Activated CD4-positive, alpha-beta memory T cell treated with anti-CD3 and anti-CD28 coated beads for 36 hours (primary cell): ENCODE measurements at regions not wholly inside any gene's neighbourhood (a gene's known extent, or its start where the extent isn't known, plus 50 kb on each side); places are given as distances from the start of the nearest gene placed in this dataset.
"Not testable (repeated sequence)": the region's sequence is repeated elsewhere in the genome, so short reads cannot be mapped to it uniquely, and the experiment has no call there.

Experiments used
- CTCF ChIA-PET: fragments of 350-600 bp; sonication (Branson Sonifier 250); formaldehyde crosslinking; loops from one replicate; lab custom pipeline; 2021; ENCODE audit warnings: antibody characterized with exemption, inconsistent platforms; lab: Charles Lee
- POLR2A ChIA-PET: fragments of 350-600 bp; sonication (Branson Sonifier 250); formaldehyde crosslinking; loops from one replicate; lab custom pipeline; 2021; ENCODE audit warnings: antibody characterized with exemption; lab: Charles Lee
- DNase-seq: peaks from one replicate; pipeline ENCODE4 v3.0.0-alpha.2; 2020
- H3K27ac Mint-ChIP-seq: one replicate; pipeline ENCODE4 v1.8.0; 2021; ENCODE audit warnings: mixed read lengths
- H3K27me3 Mint-ChIP-seq: one replicate; pipeline ENCODE4 v1.8.0; 2021; ENCODE audit warnings: mixed read lengths
- H3K36me3 Mint-ChIP-seq: one replicate; pipeline ENCODE4 v1.8.0; 2021; ENCODE audit warnings: mixed read lengths
- H3K4me1 Mint-ChIP-seq: one replicate; pipeline ENCODE4 v1.8.0; 2021; ENCODE audit warnings: low read depth, mixed read lengths
- H3K4me3 Mint-ChIP-seq: one replicate; pipeline ENCODE4 v1.8.0; 2021; ENCODE audit warnings: mild to moderate bottlenecking, mixed read lengths
- H3K9me3 Mint-ChIP-seq: one replicate; pipeline ENCODE4 v1.8.0; 2021; ENCODE audit warnings: mixed read lengths
- intact Hi-C: fragments of 100-400 bp; cut with micrococcal nuclease; formaldehyde crosslinking; loops from one replicate; pipeline ENCODE4 v1.15.1; 2023

- Mint-ChIP-seq H3K9me3 (peaks cover 8% of the 10 kb centered on the region), H3K27ac (no peak overlapping the region), H3K4me1 (peaks cover 8% of the 10 kb centered on the region), H3K27me3 (no peaks in the 10 kb centered on the region), H3K36me3 (no peaks in the 10 kb centered on the region), H3K4me3 (no peak overlapping the region)
- POLR2A ChIA-PET, result no interaction called here
- intact Hi-C loops, result no loop called here
- CTCF ChIA-PET, result interaction anchor here (0.5 kb wide), 1 partner anchor 667 kb away, joined by 3 read pairs; no protein-coding TSS in a partner anchor
- peak; percentile 1 for DNase-seq
These were observed 92.0 kb upstream of the CARD11 start for GRCh38 chr7:3135626-3136025.

- no peaks in the 10 kb centered on the region for H3K36me3 Mint-ChIP-seq
- no peak overlapping the region for H3K27ac Mint-ChIP-seq
- ChIA-PET CTCF (no interaction called here), POLR2A (interaction anchor here (0.7 kb wide), 1 partner anchor 73 kb away, joined by 3 read pairs; no protein-coding TSS in a partner anchor)
- no peaks in the 10 kb centered on the region for H3K27me3 Mint-ChIP-seq
- H3K9me3 Mint-ChIP-seq, result no peaks in the 10 kb centered on the region
- peak; percentile 6 for DNase-seq
- intact Hi-C loops, result no loop called here
- H3K4me1 Mint-ChIP-seq, result peaks cover 8% of the 10 kb centered on the region
- no peak overlapping the region for H3K4me3 Mint-ChIP-seq
These were observed 94.5 kb upstream of the CARD11 start for GRCh38 chr7:3138206-3138605.

GRCh38 chr7:3138997-3139396 is 95.3 kb upstream of the CARD11 start:
- Mint-ChIP-seq H3K4me1 (peaks cover 6% of the 10 kb centered on the region), H3K36me3 (no peaks in the 10 kb centered on the region), H3K4me3 (no peak overlapping the region), H3K27ac (no peak overlapping the region), H3K27me3 (no peaks in the 10 kb centered on the region), H3K9me3 (no peaks in the 10 kb centered on the region)
- no peak for DNase-seq
- ChIA-PET CTCF (no interaction called here), POLR2A (no interaction called here)
- intact Hi-C loops, result no loop called here

DNA sequence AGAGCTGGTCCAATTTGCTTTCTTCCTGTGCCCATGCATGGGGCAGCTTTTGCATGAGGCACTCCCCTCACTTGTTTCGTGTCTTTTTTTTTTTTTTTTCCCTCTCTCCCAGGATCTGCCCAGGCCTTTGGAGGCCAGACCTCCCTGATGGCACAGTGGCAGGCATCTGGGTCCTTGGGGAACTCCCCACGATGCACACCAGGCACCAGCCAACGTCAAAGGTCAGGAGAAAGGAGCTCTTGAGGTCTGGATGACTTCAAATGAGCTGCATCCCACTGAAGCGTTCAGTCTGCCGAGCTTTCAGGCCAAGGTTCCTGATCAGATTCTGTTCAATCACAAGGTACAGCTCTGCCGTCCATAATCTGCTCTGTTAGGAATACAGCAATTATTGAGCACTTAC is 97.2 kb upstream of the CARD11 start:
- no peak overlapping the region for H3K4me3 Mint-ChIP-seq
- ChIA-PET CTCF (no interaction called here), POLR2A (no interaction called here)
- intact Hi-C loops, result no loop called here
- peak; percentile 3 for DNase-seq
- no peaks in the 10 kb centered on the region for H3K9me3 Mint-ChIP-seq
- H3K4me1 Mint-ChIP-seq, result no peaks in the 10 kb centered on the region
- no peaks in the 10 kb centered on the region for H3K36me3 Mint-ChIP-seq
- peak overlapping the region; percentile 34 for H3K27ac Mint-ChIP-seq
- no peaks in the 10 kb centered on the region for H3K27me3 Mint-ChIP-seq

DNA sequence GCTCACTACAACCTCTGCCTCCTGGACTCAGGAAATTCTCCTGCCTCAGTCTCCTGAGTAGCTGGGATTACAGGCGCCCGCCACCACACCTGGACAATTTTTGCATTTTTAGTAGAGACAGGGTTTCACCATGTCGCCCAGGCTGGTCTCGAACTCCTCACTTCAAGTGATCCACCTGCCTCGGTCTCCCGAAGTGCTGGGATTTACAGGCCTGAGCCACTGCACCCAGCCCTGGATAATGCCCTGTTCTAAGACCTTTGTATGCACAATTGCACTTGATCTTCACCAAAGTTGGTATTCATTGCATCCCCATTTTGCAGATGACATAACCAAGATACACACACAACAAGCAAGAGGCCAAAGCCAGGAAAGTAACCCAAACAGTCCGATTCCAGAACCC is 97.7 kb upstream of the CARD11 start:
- POLR2A ChIA-PET, result no interaction called here
- H3K9me3 Mint-ChIP-seq, result no peaks in the 10 kb centered on the region
- H3K27me3 Mint-ChIP-seq, result no peaks in the 10 kb centered on the region
- intact Hi-C loops, result no loop called here
- no peak overlapping the region for H3K27ac Mint-ChIP-seq
- CTCF ChIA-PET, result no interaction called here
- no peaks in the 10 kb centered on the region for H3K36me3 Mint-ChIP-seq
- no peaks in the 10 kb centered on the region for H3K4me1 Mint-ChIP-seq
- no peak for DNase-seq
- H3K4me3 Mint-ChIP-seq, result no peak overlapping the region

DNA sequence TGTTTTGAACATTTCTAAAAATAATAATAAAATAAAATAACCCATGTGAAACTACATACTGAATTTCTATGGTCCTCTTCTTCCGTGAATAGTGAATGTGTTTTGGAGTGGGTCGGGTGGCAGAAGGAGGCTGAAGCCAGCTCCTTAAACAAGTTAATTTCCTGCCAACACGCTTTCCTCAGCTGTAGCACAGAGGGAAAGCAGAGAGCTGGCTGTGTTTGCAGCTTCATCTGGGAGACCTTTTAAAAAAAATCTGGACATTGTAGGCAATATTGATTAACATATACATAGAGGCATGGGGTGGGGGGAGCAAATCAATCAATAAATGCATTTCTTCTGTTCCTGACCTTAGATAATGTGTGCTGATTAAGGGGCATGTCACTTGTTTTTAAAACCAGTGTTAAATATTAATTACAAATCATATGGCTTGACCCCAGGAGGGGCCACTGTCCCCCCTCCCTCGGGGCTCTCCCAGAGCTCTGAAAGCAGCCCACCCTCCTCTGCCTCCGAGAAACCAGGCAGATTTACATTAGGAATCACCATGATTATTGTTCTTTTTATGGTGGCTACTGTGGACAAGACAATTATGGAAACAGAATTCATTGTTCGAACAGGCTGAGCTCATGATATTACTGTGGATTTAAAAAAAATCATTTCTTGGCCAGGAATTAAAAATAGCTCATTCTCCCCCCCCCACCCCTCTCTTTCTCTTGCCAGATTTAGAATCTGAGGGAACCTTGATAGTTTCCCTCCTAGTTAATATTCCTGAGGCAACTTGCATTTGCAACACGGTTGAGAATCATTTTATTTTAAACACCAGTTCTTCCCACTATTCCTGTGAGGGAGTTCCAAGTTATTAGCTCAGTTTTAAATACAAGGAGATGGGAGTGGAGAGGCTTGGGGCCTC is 100.5 kb upstream of the CARD11 start:
- no peaks in the 10 kb centered on the region for H3K9me3 Mint-ChIP-seq
- CTCF ChIA-PET, result interaction anchor here (1.0 to 1.7 kb wide), 2 partner anchors 79 to 81 kb away, joined by 4 to 5 read pairs; no protein-coding TSS in a partner anchor
- intact Hi-C loops, result no loop called here
- POLR2A ChIA-PET, result no interaction called here
- no peak overlapping the region for H3K27ac Mint-ChIP-seq
- H3K4me1 Mint-ChIP-seq, result peaks cover 4% of the 10 kb centered on the region
- no peaks in the 10 kb centered on the region for H3K36me3 Mint-ChIP-seq
- no peaks in the 10 kb centered on the region for H3K27me3 Mint-ChIP-seq
- peak; percentile 2 for DNase-seq
- no peak overlapping the region for H3K4me3 Mint-ChIP-seq

- H3K36me3 Mint-ChIP-seq, intact Hi-C loops, H3K9me3 Mint-ChIP-seq, POLR2A ChIA-PET, H3K27me3 Mint-ChIP-seq, H3K4me3 Mint-ChIP-seq, H3K4me1 Mint-ChIP-seq, H3K27ac Mint-ChIP-seq, DNase-seq: not testable (repeated sequence)
- CTCF ChIA-PET, result interaction anchor here (1.7 kb wide), 1 partner anchor 82 kb away, joined by 5 read pairs; no protein-coding TSS in a partner anchor
These were observed 101.1 kb upstream of the CARD11 start for GRCh38 chr7:3144776-3145125.

- no peak overlapping the region for H3K4me3 Mint-ChIP-seq
- H3K27ac Mint-ChIP-seq, result no peak overlapping the region
- H3K4me1 Mint-ChIP-seq, result peaks cover 4% of the 10 kb centered on the region
- no peaks in the 10 kb centered on the region for H3K9me3 Mint-ChIP-seq
- ChIA-PET POLR2A (no interaction called here), CTCF (interaction anchor here (1.4 kb wide), 1 partner anchor 8 kb away, joined by 7 read pairs; no protein-coding TSS in a partner anchor)
- no peaks in the 10 kb centered on the region for H3K36me3 Mint-ChIP-seq
- DNase-seq, result peak; percentile 24
- peaks cover 3% of the 10 kb centered on the region for H3K27me3 Mint-ChIP-seq
- intact Hi-C loops, result no loop called here
These were observed 103.0 kb upstream of the CARD11 start for GRCh38 chr7:3146571-3147226.

GRCh38 chr7:3148471-3148870 is 104.8 kb upstream of the CARD11 start:
- H3K27me3 Mint-ChIP-seq, H3K4me1 Mint-ChIP-seq, DNase-seq, H3K27ac Mint-ChIP-seq, H3K9me3 Mint-ChIP-seq, POLR2A ChIA-PET, intact Hi-C loops, H3K36me3 Mint-ChIP-seq, H3K4me3 Mint-ChIP-seq: not testable (repeated sequence)
- CTCF ChIA-PET, result interaction anchor here (0.6 to 1.1 kb wide), 2 partner anchors 71 to 83 kb away, joined by 3 read pairs; no protein-coding TSS in a partner anchor

GRCh38 chr7:3149231-3149995 is 105.7 kb upstream of the CARD11 start:
- DNase-seq, result no peak
- no peaks in the 10 kb centered on the region for H3K9me3 Mint-ChIP-seq
- H3K36me3 Mint-ChIP-seq, result no peaks in the 10 kb centered on the region
- H3K4me1 Mint-ChIP-seq, result peaks cover 13% of the 10 kb centered on the region
- H3K27ac Mint-ChIP-seq, result no peak overlapping the region
- H3K27me3 Mint-ChIP-seq, result peaks cover 3% of the 10 kb centered on the region
- intact Hi-C loops, result no loop called here
- ChIA-PET POLR2A (no interaction called here), CTCF (interaction anchor here (3.2 kb wide), 1 partner anchor 84 kb away, joined by 14 read pairs; no protein-coding TSS in a partner anchor)
- H3K4me3 Mint-ChIP-seq, result no peak overlapping the region

DNA sequence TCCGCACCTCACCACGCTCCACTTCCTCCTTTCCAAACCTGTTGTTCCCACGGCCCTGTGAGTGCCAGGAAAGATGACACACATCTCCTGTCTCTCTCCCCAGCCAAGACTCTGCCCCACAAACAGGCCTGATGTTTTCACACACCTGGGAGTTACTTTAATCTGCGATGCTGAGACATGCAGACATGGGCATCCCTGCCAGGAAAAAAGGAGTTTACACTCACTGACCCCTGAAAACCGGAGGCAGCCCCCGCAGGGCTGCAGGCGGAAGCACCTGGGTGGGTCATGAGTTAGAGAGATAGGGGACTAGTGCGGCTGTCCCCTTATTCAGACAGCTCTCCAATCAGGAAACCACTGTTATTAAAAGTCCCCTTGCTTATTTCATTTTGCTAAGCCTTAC is 106.4 kb upstream of the CARD11 start:
- DNase-seq, result no peak
- intact Hi-C loops, result loop anchor here (5.0 to 10.0 kb wide), 2 partner anchors 43 to 175 kb away; no protein-coding TSS in a partner anchor
- CTCF ChIA-PET, result interaction anchor here (3.2 kb wide), 1 partner anchor 85 kb away, joined by 14 read pairs; no protein-coding TSS in a partner anchor
- H3K27me3 Mint-ChIP-seq, result peaks cover 4% of the 10 kb centered on the region
- no peaks in the 10 kb centered on the region for H3K36me3 Mint-ChIP-seq
- POLR2A ChIA-PET, result no interaction called here
- peaks cover 19% of the 10 kb centered on the region for H3K4me1 Mint-ChIP-seq
- no peak overlapping the region for H3K4me3 Mint-ChIP-seq
- peaks cover 2% of the 10 kb centered on the region for H3K9me3 Mint-ChIP-seq
- no peak overlapping the region for H3K27ac Mint-ChIP-seq
